Spleen (tissue), 7 donors: ENCODE measurements at regions not wholly inside any gene's neighbourhood (a gene's known extent, or its start where the extent isn't known, plus 50 kb on each side); places are given as distances from the start of the nearest gene placed in this dataset.

Experiments used
- CTCF ChIP-seq, 11 experiments: fragments of 200-600 bp in 7 of 11; fragments of 450-650 bp in 4 of 11; sonication (generic) in 4 of 11; IDR thresholded peaks in 8 of 11; conservative IDR thresholded peaks in 3 of 11; 1 replicate in 7 of 11; 2 replicates in 4 of 11; pipeline versions ENCODE4 v1.4.0 to v1.8.0; 2016 to 2021; ENCODE audit warnings: antibody characterized with exemption in 11 of 11, inconsistent platforms in 4 of 11, mild to moderate bottlenecking in 1 of 11
- POLR2A ChIP-seq, 3 donors: fragments of 450-650 bp; IDR thresholded peaks; one replicate each; pipeline ENCODE4 v1.5.1; 2017; ENCODE audit warnings: antibody characterized with exemption in 3 of 3, mild to moderate bottlenecking in 1 of 3
- donor health status: DM: no; HTN: no; CAD: no; lungs with moderate emphysema.
- donor health status: DM: no; HTN: no; CAD: no.
- donor health status: DM: no; HTN: no; CAD: no.

DNA sequence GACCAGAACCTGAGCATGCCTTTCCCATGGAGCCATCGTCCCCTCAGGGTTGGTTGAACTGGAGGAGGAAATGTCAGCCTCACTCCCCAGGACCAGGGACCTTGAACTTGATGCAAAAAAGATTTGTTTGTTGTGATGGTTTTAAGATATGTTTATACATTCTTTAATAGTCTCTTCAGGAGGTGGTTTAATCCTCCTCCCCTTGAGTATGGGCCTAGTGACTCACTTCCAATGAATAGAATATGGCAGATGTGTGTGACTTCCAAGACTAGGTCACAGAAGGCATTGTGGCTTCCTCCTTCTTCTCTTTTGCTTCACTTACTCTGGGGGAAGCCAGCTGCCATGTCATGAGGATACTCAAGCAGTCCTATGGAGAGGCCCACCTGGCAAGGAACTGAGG lies 81.7 kb upstream of the WNT4 start:
- TF ChIP-seq CTCF (IDR thresholded peaks at IDR 0.05 in 8 of 11, conservative IDR thresholded peaks at IDR 0.05 in 3 of 11) = no peak
- no peak for TF ChIP-seq POLR2A (IDR thresholded peaks at IDR 0.05)
